GM20431 (cell line): ENCODE measurements at regions not wholly inside any gene's neighbourhood (a gene's known extent, or its start where the extent isn't known, plus 50 kb on each side); places are given as distances from the start of the nearest gene placed in this dataset.
"Not testable (repeated sequence)": the region's sequence is repeated elsewhere in the genome, so short reads cannot be mapped to it uniquely, and the experiment has no call there.

Experiments
- in situ Hi-C: fragments of 300-500 bp; cut with MseI, MboI; formaldehyde crosslinking; loops from one replicate; pipeline ENCODE4 v1.15.0; 2020; ENCODE audit warnings: low sequenced_read_pairs; ENCODE audit not compliant: unreplicated experiment

GRCh38 chr9:111276431-111277128 is 53.4 kb downstream of the OR2K2 start:
- in situ Hi-C loops = loop anchor here (25.0 kb wide), 2 partner anchors 239 to 639 kb away; partner anchors contain the start of gene LPAR1

- in situ Hi-C loops = loop anchor here (25.0 kb wide), 2 partner anchors 237 to 637 kb away; partner anchors contain the start of gene LPAR1
Observed at GRCh38 chr9:111274737-111275136, 55.3 kb downstream of the OR2K2 start.

- in situ Hi-C loops = no loop called here
Observed at GRCh38 chr9:111272581-111272980, 57.4 kb downstream of the OR2K2 start.

GRCh38 chr9:111271481-111272080 is 58.4 kb downstream of the OR2K2 start:
- in situ Hi-C loops = no loop called here

- in situ Hi-C loops = no loop called here
Observed at GRCh38 chr9:111271047-111271446, 59.0 kb downstream of the OR2K2 start.

- in situ Hi-C loops = not testable (repeated sequence)
Observed at GRCh38 chr9:111266024-111266423, 64.0 kb downstream of the OR2K2 start.

- in situ Hi-C loops = no loop called here
Observed at GRCh38 chr9:111263116-111263515, 66.9 kb downstream of the OR2K2 start.

GRCh38 chr9:111258875-111259271 is 71.2 kb downstream of the OR2K2 start:
- in situ Hi-C loops = no loop called here

- in situ Hi-C loops = no loop called here
Observed at GRCh38 chr9:111258209-111258874, 71.7 kb downstream of the OR2K2 start.

- in situ Hi-C loops = no loop called here
Observed at GRCh38 chr9:111253742-111254437, 76.1 kb downstream of the OR2K2 start.

- in situ Hi-C loops = no loop called here
Observed at GRCh38 chr9:111250875-111251842, 78.9 kb downstream of the OR2K2 start.

GRCh38 chr9:111237447-111237846 is 92.6 kb downstream of the OR2K2 start:
- in situ Hi-C loops = no loop called here

GRCh38 chr9:111236332-111236731 is 93.7 kb downstream of the OR2K2 start:
- in situ Hi-C loops = no loop called here

GRCh38 chr9:111233963-111234362 is 96.1 kb downstream of the OR2K2 start:
- in situ Hi-C loops = no loop called here

- in situ Hi-C loops = no loop called here
Observed at GRCh38 chr9:111232997-111233790, 96.8 kb downstream of the OR2K2 start.

GRCh38 chr9:111231801-111232580 is 98.0 kb downstream of the OR2K2 start:
- in situ Hi-C loops = no loop called here

GRCh38 chr9:111222757-111223156 is 107.3 kb downstream of the OR2K2 start:
- in situ Hi-C loops = no loop called here

GRCh38 chr9:111212874-111213273 is 117.2 kb downstream of the OR2K2 start:
- in situ Hi-C loops = no loop called here
